Adrenal gland (tissue), 9 donors: ENCODE measurements at regions not wholly inside any gene's neighbourhood (a gene's known extent, or its start where the extent isn't known, plus 50 kb on each side); places are given as distances from the start of the nearest gene placed in this dataset.

ENCODE experiments used
- DNase-seq, 7 donors: peaks; one replicate each; pipeline ENCODE4 v3.0.0-alpha.2; 2019 to 2020
- H3K27ac ChIP-seq, 5 donors: fragments of 200-600 bp; sonication (generic) in 4 of 5; 1 replicate in 3 of 5; 2 replicates in 2 of 5; pipeline versions ENCODE4 v1.5.1 to v1.8.0; 2016 to 2020; ENCODE audit warnings: mild to moderate bottlenecking in 1 of 5
- H3K27me3 ChIP-seq: fragments of 200-600 bp; 2 replicates; pipeline ENCODE4 v1.8.0; 2021
- H3K36me3 ChIP-seq, 2 donors: fragments of 200-600 bp; replicated peaks in 1 of 2; 1 replicate in 1 of 2; 2 replicates in 1 of 2; pipeline versions ENCODE4 v1.5.1 to v1.8.0; 2018 to 2022
- H3K4me1 ChIP-seq, 2 donors: fragments of 200-600 bp; replicated peaks in 1 of 2; 1 replicate in 1 of 2; 2 replicates in 1 of 2; pipeline versions ENCODE4 v1.5.1 to v1.8.0; 2018 to 2021
- H3K4me3 ChIP-seq, 4 donors: fragments of 200-600 bp; sonication (generic) in 3 of 4; one replicate each; pipeline ENCODE4 v1.5.1; 2016 to 2018
- H3K9me3 ChIP-seq, 3 donors: fragments of 200-600 bp; sonication (generic) in 1 of 3; replicated peaks in 1 of 3; 1 replicate in 2 of 3; 2 replicates in 1 of 3; pipeline versions ENCODE4 v1.5.1 to v1.8.0; 2016 to 2021
- POLR2A ChIP-seq, 2 donors: fragments of 450-650 bp; IDR thresholded peaks; one replicate each; pipeline ENCODE4 v1.6.1; 2017; ENCODE audit warnings: antibody characterized with exemption in 2 of 2, mild to moderate bottlenecking in 2 of 2, moderate library complexity in 1 of 2
- WGBS, 4 donors: extraction: QIAGEN DNeasy Blood & Tissue Kit in 2 of 4; methylation state at CpG; one replicate each; pipeline versions ENCODE4 v1.1.5 to v1.1.7; 2013 to 2017; 5-methylcytosine and 5-hydroxymethylcytosine counted together
- intact Hi-C, 2 donors: fragments of 100-400 bp; cut with DNase I; formaldehyde crosslinking; loops; one replicate each; pipeline versions ENCODE4 v1.14.1 to v1.15.0; 2022 to 2023
- TF ChIP-seq, protein P1 (sequence below), 6 experiments: fragments of 450-650 bp in 4 of 6; fragments of 200-600 bp in 2 of 6; sonication (generic) in 1 of 6; IDR thresholded peaks; 1 replicate in 5 of 6; 2 replicates in 1 of 6; pipeline versions ENCODE4 v1.5.1 to v1.8.0; 2016 to 2021; ENCODE audit warnings: antibody characterized with exemption in 6 of 6, mild to moderate bottlenecking in 2 of 6, moderate library complexity in 1 of 6
- donor health status: healthy with polysubstance abuse.
- donor health status: Bipolar disorder and iron deficiency.
- donor health status: DM: yes; HTN: yes; CAD: no.
- donor health status: DM: no; HTN: no; CAD: no.
- donor health status: DM: no; HTN: no; CAD: no.

DNA sequence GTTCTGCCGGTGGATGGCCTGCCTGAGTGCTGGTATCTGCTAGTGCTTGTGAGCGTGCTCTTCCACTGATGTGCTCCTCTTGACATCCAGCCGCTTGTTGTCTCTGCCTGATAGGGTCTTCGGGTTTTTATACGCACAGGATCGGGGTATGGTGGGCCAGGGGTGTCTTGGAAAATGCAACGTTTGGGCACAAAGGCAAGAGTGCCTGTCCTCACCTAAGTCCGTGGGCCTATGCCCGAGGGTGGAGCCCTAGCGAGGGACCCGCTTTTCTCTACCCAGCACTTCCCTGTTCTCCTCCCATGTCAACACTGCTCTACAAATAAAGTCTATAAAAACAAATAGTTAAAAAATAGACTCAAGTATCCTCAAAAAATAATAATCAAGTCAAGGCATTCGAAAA is 1007.8 kb downstream of the PLA2G4A start:
- TF ChIP-seq, protein P1, sequence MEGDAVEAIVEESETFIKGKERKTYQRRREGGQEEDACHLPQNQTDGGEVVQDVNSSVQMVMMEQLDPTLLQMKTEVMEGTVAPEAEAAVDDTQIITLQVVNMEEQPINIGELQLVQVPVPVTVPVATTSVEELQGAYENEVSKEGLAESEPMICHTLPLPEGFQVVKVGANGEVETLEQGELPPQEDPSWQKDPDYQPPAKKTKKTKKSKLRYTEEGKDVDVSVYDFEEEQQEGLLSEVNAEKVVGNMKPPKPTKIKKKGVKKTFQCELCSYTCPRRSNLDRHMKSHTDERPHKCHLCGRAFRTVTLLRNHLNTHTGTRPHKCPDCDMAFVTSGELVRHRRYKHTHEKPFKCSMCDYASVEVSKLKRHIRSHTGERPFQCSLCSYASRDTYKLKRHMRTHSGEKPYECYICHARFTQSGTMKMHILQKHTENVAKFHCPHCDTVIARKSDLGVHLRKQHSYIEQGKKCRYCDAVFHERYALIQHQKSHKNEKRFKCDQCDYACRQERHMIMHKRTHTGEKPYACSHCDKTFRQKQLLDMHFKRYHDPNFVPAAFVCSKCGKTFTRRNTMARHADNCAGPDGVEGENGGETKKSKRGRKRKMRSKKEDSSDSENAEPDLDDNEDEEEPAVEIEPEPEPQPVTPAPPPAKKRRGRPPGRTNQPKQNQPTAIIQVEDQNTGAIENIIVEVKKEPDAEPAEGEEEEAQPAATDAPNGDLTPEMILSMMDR (IDR thresholded peaks at IDR 0.05), result no peak
- no peak for TF ChIP-seq POLR2A (IDR thresholded peaks at IDR 0.05)
- intact Hi-C loops, result no loop called here
- Histone ChIP-seq H3K27ac (no peak overlapping the region), H3K4me3 (no peak overlapping the region), H3K27me3 (no peaks in the 10 kb centered on the region), H3K4me1 (no peaks in the 10 kb centered on the region), H3K9me3 (no peaks in the 10 kb centered on the region), H3K36me3 (no peaks in the 10 kb centered on the region)
- no peak for DNase-seq
- WGBS, 4 donors, result 81 to 93% (median 88%) methylated on average over 11 to 12 of the region's 12 CpGs

DNA sequence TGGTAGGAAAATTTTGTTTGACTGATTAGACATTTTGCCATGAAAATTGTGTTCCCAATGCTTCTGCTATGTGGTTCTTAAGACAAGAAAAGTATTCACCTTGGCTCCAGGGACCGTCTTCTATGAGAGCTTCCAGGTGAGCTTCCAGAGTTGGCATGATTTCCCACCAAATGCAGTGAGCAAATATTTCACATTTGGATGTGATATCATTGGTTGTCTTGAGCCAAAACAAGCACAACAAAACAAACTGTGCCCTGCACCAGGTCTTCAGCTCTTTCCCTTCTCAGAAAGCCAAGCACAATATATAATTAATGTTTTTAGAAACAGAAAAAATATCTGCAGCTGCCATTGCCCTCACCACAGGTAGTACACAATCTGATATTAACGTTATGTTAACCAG is 1009.0 kb downstream of the PLA2G4A start:
- H3K36me3 ChIP-seq, result no peaks in the 10 kb centered on the region
- WGBS, 4 donors, result 65 to 75% (median 71%) methylated on average over 2 of the region's 2 CpGs
- no peak overlapping the region for H3K4me3 ChIP-seq
- H3K27me3 ChIP-seq, result no peaks in the 10 kb centered on the region
- DNase-seq, result no peak
- no peak for TF ChIP-seq POLR2A (IDR thresholded peaks at IDR 0.05)
- TF ChIP-seq, protein P1 (IDR thresholded peaks at IDR 0.05), result no peak
- H3K9me3 ChIP-seq, result no peaks in the 10 kb centered on the region
- no peak overlapping the region for H3K27ac ChIP-seq
- intact Hi-C loops, result no loop called here
- H3K4me1 ChIP-seq, result no peaks in the 10 kb centered on the region

DNA sequence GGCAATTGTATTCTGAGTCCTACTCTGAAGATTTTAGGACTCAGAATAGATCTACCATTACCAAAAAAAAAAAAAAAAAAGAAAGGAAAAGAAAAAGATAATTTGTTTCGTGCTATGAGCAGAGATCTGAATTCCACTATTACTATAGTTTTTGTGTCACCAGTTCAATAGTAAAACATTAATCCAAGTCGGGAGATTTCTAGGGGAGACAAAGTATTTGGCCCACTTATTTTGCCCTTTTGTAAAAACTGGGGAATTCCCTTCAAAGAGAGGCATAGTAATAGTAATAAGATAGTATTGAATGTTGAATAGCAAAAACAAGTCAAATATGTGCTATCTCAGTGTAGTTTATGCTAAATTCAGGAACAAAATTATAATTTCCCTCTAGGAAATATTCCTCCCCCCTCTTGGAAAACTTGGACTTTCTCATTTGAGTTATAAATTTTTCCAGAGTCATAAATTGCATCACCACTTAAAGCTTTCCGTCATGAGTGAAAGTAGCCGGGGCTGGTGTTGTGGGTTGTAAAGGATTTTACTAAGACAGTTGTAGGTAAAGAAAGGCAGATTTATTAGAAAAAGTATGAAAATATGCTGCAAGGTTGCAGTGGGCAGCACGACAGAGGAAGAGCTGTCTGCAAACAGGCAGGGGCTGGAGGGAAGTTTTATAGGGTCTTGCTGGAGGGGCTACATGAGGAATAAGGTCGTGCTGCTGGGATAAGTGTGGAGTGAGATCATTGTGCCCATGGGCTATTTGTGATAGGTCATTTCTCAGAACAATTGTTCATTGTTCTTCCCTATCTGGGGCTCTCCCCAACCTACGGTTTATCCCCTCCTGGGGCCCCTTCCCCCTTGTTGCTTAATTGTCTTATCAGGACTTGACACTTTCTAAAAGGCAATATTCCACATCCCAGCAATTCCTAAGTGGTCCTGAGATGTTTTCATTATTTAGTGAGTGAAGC is 1009.9 kb downstream of the PLA2G4A start:
- H3K9me3 ChIP-seq, result no peaks in the 10 kb centered on the region
- H3K27me3 ChIP-seq, result no peaks in the 10 kb centered on the region
- H3K36me3 ChIP-seq, result no peaks in the 10 kb centered on the region
- intact Hi-C loops, result no loop called here
- H3K4me1 ChIP-seq, result no peaks in the 10 kb centered on the region
- DNase-seq, result no peak
- no peak overlapping the region for H3K4me3 ChIP-seq
- WGBS, 4 donors, result 58 to 70% (median 63%) methylated on average over 7 of the region's 7 CpGs
- H3K27ac ChIP-seq, result no peak overlapping the region
- TF ChIP-seq, protein P1 (IDR thresholded peaks at IDR 0.05), result no peak
- TF ChIP-seq POLR2A (IDR thresholded peaks at IDR 0.05), result no peak

DNA sequence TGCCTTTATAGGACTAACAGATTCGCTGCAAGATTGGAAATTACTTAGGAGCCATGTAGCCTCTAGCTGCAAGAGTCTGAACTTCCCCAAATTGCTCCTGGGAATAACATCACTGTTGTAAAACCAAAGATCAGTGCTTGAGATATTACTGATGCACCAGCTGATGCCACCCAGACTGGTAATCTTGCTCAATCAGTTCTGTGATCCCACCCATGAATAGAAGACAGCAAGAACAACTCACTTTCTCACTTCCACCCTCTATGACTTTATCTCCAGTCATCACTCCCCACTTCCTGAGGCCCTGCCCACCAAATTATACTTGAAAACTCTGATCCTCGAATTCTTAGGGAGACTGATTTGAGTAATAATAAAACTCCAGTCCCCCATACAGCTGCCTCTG is 1011.1 kb downstream of the PLA2G4A start:
- Histone ChIP-seq H3K4me3 (no peak overlapping the region), H3K27me3 (no peaks in the 10 kb centered on the region), H3K27ac (no peak overlapping the region), H3K4me1 (no peaks in the 10 kb centered on the region), H3K9me3 (no peaks in the 10 kb centered on the region), H3K36me3 (no peaks in the 10 kb centered on the region)
- 52 to 72% (median 67%) methylated on average over 2 of the region's 2 CpGs for WGBS, 4 donors
- intact Hi-C loops, result no loop called here
- no peak for DNase-seq
- TF ChIP-seq, protein P1 (IDR thresholded peaks at IDR 0.05), result no peak
- TF ChIP-seq POLR2A (IDR thresholded peaks at IDR 0.05), result no peak
